Smooth muscle cell (in vitro differentiated cells): ENCODE measurements at regions not wholly inside any gene's neighbourhood (a gene's known extent, or its start where the extent isn't known, plus 50 kb on each side); places are given as distances from the start of the nearest gene placed in this dataset.

Source experiments
- DNase-seq: peaks from one replicate; lab custom pipeline; 2025; ENCODE audit not compliant: unreplicated experiment; lab: John Stamatoyannopoulos, UW
- H2AFZ ChIP-seq: fragments of 200-600 bp; sonication (generic); 2 replicates; pipeline ENCODE4 v1.6.0; 2016; ENCODE audit warnings: antibody characterized with exemption, low read depth, mild to moderate bottlenecking
- H3F3A ChIP-seq: fragments of 200-600 bp; sonication (generic); 2 replicates; pipeline ENCODE4 v1.6.0; 2017; ENCODE audit warnings: antibody characterized with exemption, low read depth
- H3K27ac ChIP-seq: fragments of 200-600 bp; sonication (generic); 2 replicates; pipeline ENCODE4 v1.5.1; 2016; ENCODE audit warnings: low read depth, mild to moderate bottlenecking
- H3K27me3 ChIP-seq: fragments of 200-600 bp; sonication (generic); 2 replicates; pipeline ENCODE4 v1.6.1; 2016; ENCODE audit warnings: low read depth, mild to moderate bottlenecking
- H3K36me3 ChIP-seq: fragments of 200-600 bp; sonication (generic); 2 replicates; pipeline ENCODE4 v1.5.1; 2016; ENCODE audit warnings: low read depth
- H3K4me1 ChIP-seq: fragments of 200-600 bp; sonication (generic); 2 replicates; pipeline ENCODE4 v1.5.1; 2016; ENCODE audit warnings: low read depth
- H3K4me2 ChIP-seq: fragments of 200-600 bp; sonication (generic); 2 replicates; pipeline ENCODE4 v1.6.0; 2016; ENCODE audit warnings: mild to moderate bottlenecking
- H3K4me3 ChIP-seq: fragments of 200-600 bp; sonication (generic); 2 replicates; pipeline ENCODE4 v1.5.1; 2016; ENCODE audit warnings: mild to moderate bottlenecking
- H3K79me2 ChIP-seq: fragments of 200-600 bp; sonication (generic); 2 replicates; pipeline ENCODE4 v1.6.0; 2016; ENCODE audit warnings: low read depth, mild to moderate bottlenecking
- H3K9ac ChIP-seq: fragments of 200-600 bp; sonication (generic); 2 replicates; pipeline ENCODE4 v1.6.0; 2016; ENCODE audit warnings: low read depth
- H3K9me3 ChIP-seq: fragments of 200-600 bp; sonication (generic); replicated peaks from 2 replicates; pipeline ENCODE4 v1.5.1; 2016; ENCODE audit warnings: low read depth
- H4K20me1 ChIP-seq: fragments of 200-600 bp; sonication (generic); 2 replicates; pipeline ENCODE4 v1.6.0; 2016; ENCODE audit warnings: low read depth
- WGBS: methylation state at CpG from one replicate; pipeline ENCODE4 v1.1.7; 2016; ENCODE audit warnings: low lambda C conversion rate; 5-methylcytosine and 5-hydroxymethylcytosine counted together
- TF ChIP-seq, protein P1 (sequence below): fragments of 200-600 bp; sonication (generic); IDR thresholded peaks from 2 replicates; pipeline ENCODE4 v1.5.1; 2017; ENCODE audit warnings: borderline replicate concordance, mild to moderate bottlenecking, antibody characterized with exemption; ENCODE audit not compliant: insufficient read depth, poor library complexity, severe bottlenecking

DNA sequence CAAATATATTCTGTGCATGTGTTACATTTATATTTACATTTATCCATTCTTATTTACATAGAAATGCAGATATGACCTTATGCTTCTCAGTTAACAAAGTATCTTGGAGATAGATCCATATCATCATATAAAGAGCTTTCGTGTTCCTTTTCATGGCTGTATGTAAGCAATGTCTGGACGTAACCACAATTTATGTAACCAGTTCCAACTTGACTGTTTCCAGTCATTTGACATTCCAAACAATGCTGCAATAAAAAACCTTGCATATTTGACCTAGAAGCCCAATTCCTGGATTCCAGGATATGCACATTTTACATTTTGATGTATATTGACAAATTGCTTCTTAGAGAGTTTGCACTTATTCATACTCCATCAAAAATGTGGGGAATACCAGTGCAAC lies 113.7 kb upstream of the F13A1 start:
- Histone ChIP-seq H3K4me3 (no peak overlapping the region), H3K36me3 (no peaks in the 10 kb centered on the region), H2AFZ (no peak overlapping the region), H3K4me2 (no peak overlapping the region), H3K9me3 (no peaks in the 10 kb centered on the region), H3K27ac (no peak overlapping the region), H3F3A (no peaks in the 10 kb centered on the region), H3K27me3 (no peaks in the 10 kb centered on the region), H3K4me1 (no peaks in the 10 kb centered on the region), H3K9ac (no peak overlapping the region), H4K20me1 (no peaks in the 10 kb centered on the region), H3K79me2 (no peaks in the 10 kb centered on the region)
- WGBS, result 73% methylated on average over 2 of the region's 2 CpGs
- TF ChIP-seq, protein P1, sequence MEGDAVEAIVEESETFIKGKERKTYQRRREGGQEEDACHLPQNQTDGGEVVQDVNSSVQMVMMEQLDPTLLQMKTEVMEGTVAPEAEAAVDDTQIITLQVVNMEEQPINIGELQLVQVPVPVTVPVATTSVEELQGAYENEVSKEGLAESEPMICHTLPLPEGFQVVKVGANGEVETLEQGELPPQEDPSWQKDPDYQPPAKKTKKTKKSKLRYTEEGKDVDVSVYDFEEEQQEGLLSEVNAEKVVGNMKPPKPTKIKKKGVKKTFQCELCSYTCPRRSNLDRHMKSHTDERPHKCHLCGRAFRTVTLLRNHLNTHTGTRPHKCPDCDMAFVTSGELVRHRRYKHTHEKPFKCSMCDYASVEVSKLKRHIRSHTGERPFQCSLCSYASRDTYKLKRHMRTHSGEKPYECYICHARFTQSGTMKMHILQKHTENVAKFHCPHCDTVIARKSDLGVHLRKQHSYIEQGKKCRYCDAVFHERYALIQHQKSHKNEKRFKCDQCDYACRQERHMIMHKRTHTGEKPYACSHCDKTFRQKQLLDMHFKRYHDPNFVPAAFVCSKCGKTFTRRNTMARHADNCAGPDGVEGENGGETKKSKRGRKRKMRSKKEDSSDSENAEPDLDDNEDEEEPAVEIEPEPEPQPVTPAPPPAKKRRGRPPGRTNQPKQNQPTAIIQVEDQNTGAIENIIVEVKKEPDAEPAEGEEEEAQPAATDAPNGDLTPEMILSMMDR, result no peak
- DNase-seq, result no peak

- 93% methylated on average over 1 of the region's 1 CpG for WGBS
- Histone ChIP-seq H3K9me3 (no peaks in the 10 kb centered on the region), H3K4me2 (no peak overlapping the region), H3K9ac (no peak overlapping the region), H3K27me3 (no peaks in the 10 kb centered on the region), H4K20me1 (no peaks in the 10 kb centered on the region), H3F3A (no peaks in the 10 kb centered on the region), H3K4me3 (no peak overlapping the region), H3K27ac (no peak overlapping the region), H3K4me1 (no peaks in the 10 kb centered on the region), H2AFZ (no peak overlapping the region), H3K79me2 (no peaks in the 10 kb centered on the region), H3K36me3 (no peaks in the 10 kb centered on the region)
- TF ChIP-seq, protein P1, result no peak
- no peak for DNase-seq
These were observed 114.3 kb upstream of the F13A1 start for GRCh38 chr6:6434723-6435122.

- no peak overlapping the region for H3K27ac ChIP-seq
- no peak overlapping the region for H3K4me3 ChIP-seq
- H3K79me2 ChIP-seq, result no peaks in the 10 kb centered on the region
- no peaks in the 10 kb centered on the region for H3F3A ChIP-seq
- H3K27me3 ChIP-seq, result no peaks in the 10 kb centered on the region
- WGBS, result 89% methylated on average over 4 of the region's 4 CpGs
- H3K9me3 ChIP-seq, result no peaks in the 10 kb centered on the region
- H4K20me1 ChIP-seq, result no peaks in the 10 kb centered on the region
- no peak overlapping the region for H3K4me2 ChIP-seq
- no peak for DNase-seq
- TF ChIP-seq, protein P1, result no peak
- H2AFZ ChIP-seq, result no peak overlapping the region
- no peaks in the 10 kb centered on the region for H3K4me1 ChIP-seq
- no peak overlapping the region for H3K9ac ChIP-seq
- H3K36me3 ChIP-seq, result no peaks in the 10 kb centered on the region
These were observed 115.9 kb upstream of the F13A1 start for GRCh38 chr6:6436366-6436765.

- no peaks in the 10 kb centered on the region for H3K36me3 ChIP-seq
- no peak overlapping the region for H3K27ac ChIP-seq
- 78% methylated on average over 3 of the region's 3 CpGs for WGBS
- no peak overlapping the region for H3K4me2 ChIP-seq
- no peaks in the 10 kb centered on the region for H3K27me3 ChIP-seq
- no peak overlapping the region for H3K4me3 ChIP-seq
- H3F3A ChIP-seq, result no peaks in the 10 kb centered on the region
- no peak for DNase-seq
- no peaks in the 10 kb centered on the region for H3K4me1 ChIP-seq
- no peaks in the 10 kb centered on the region for H3K79me2 ChIP-seq
- no peak overlapping the region for H2AFZ ChIP-seq
- TF ChIP-seq, protein P1, result no peak
- H3K9me3 ChIP-seq, result no peaks in the 10 kb centered on the region
- H3K9ac ChIP-seq, result no peak overlapping the region
- no peaks in the 10 kb centered on the region for H4K20me1 ChIP-seq
These were observed 116.5 kb upstream of the F13A1 start for GRCh38 chr6:6436946-6437345.
